ENCODE measurements at regions not wholly inside any gene's neighbourhood (a gene's known extent, or its start where the extent isn't known, plus 50 kb on each side); places are given as distances from the start of the nearest gene placed in this dataset.
A peak's percentile ranks its signal among the peaks of the same experiment; 100 is the strongest.
"Not testable (repeated sequence)": the region's sequence is repeated elsewhere in the genome, so short reads cannot be mapped to it uniquely, and the experiment has no call there.

GRCh38 chr16:33516686-33517085, 57.3 kb downstream of the TP53TG3F start:
- 66 to 73% (median 70%) methylated on average over 19 to 38 of the region's 54 CpGs for WGBS, 4 donors
- H3K36me3 ChIP-seq; H3K27ac ChIP-seq; H3K4me3 ChIP-seq; H3K9me3 ChIP-seq; H3K27me3 ChIP-seq; intact Hi-C loops (cut with DNase I); ATAC-seq; H3K4me1 ChIP-seq: not testable (repeated sequence)
- DNase-seq: peak in 3 of 5 donors; percentile 2 to 41 (median 12)

All from heart left ventricle (tissue), 16 donors.